Mucosa of gallbladder (tissue), 1 donor: ENCODE measurements at regions not wholly inside any gene's neighbourhood (a gene's known extent, or its start where the extent isn't known, plus 50 kb on each side); places are given as distances from the start of the nearest gene placed in this dataset.

Source experiments
- DNase-seq: peaks from one replicate; pipeline ENCODE4 v3.0.0-alpha.2; 2020; ENCODE audit warnings: low spot score
- donor health status: DM: no; HTN: no; CAD: no.

- DNase-seq, result no peak
Observed at GRCh38 chr5:133854554-133854953, 113.9 kb downstream of the C5orf15 start.

DNA sequence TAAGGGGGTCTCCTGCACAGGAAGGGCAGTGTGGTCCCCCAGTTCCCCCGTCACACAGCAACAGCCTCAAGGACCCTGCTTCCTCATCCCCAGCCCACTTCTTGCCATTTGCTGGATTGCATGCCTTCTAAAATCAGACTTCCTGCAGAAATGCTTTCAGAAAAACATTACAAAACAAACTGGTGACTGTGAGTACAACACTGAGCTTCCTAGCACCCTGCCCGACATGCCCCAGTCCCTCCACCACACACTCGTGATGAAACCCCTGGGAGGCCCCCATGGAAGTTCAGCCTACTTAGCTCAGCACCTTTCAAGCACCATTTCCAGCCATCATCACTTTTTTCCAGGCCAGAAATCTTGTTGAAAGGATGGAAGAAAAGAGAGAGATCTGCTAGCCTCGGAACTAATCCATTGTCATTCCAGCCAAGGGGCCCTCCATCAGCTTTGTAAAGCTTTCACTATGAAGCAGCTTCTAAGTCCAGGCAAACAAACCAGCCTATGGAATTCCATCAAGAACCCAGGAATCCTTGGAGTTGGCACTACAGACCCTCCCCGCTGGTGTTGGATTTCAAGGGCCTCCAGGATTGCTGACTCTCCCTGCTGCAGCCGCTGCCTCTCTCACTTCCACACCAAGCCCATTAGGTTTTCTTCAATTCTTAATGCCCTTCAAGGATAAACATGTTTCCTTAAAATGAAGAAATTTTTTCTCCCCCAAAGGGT, 114.6 kb downstream of the C5orf15 start:
- no peak for DNase-seq

DNA sequence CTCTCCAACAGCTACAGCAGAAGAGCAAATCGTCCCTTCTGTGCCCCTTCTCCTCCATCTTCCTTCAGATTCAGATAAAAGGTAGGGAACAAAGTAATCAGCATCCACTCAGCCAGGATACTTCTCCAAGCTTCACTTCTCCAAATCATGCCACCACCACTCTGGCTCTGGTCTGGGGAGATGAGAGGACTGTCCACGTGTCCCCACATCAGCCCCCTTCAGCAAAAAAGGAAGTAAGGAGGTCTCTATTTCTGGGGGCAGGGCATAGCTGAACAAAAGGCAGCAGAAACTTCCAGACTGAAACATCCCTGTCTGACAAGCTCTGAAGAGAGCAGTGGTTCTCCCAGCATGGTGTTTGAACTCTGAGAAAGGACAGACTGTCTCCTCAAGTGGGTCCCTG, 116.9 kb downstream of the C5orf15 start:
- DNase-seq, result no peak

- DNase-seq, result no peak
Observed at GRCh38 chr5:133850811-133851210, 117.6 kb downstream of the C5orf15 start.

DNA sequence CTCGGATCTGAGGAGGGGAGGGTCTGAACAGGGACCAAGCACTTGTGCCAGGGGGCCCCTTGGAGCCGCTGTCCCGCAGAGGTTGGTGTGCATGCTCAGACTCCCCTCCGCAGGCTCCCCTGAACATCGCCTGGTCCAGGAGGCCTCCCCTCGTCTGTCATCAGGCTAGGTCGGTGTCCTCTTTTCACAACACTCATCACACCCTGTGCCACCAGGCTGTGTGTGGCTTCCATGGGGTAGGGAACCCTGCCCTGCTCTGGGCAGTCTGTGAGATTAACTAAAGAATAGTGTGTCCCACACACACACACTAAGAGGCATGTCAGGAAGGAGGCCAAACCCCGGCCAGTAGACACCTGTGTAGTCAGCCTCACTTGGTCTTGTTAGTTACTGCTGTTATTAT, 119.3 kb downstream of the C5orf15 start:
- DNase-seq, result no peak

DNA sequence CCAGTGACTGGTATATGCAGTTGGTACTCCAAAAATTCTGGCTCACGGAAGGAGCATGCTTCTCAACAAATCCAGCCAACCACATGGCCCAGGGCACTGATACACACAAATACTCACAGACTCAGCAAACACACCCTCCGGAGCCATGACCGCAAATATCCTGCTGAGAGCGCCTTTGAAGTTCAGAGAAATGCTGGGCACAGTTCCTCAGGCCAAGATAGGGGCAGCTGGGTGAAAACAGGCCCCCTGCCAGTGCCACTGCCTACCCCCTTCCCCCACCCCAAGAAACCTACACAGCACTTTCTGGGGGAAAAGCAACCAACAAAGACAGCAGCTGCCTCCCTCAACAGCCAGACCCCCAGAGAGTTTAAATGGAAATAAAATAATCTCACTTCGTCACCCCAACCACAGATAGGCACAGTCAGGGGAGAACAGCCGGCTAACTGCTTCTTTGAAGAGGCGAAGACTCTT, 120.0 kb downstream of the C5orf15 start:
- DNase-seq, result no peak

GRCh38 chr5:133847886-133848285, 120.5 kb downstream of the C5orf15 start:
- no peak for DNase-seq

DNA sequence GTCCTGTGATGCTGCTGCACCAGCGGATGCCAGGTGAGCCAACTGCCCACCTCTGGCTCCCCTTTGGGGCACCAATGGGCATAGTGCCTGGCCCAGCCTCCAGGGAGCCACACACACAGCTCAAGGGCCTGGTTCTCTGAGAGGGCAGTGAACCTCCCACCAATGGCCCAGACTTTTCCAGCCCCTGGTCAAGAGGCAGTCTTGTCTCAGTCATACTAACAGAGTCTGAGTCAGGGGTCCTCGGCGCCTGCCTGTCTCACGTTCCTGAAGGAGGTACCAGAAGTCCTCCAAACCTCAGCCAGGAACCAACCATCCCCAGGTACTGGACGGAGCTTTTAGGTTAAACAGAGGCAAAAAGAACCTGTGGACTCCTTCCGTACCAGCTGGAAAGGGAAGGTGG, 121.1 kb downstream of the C5orf15 start:
- no peak for DNase-seq

DNA sequence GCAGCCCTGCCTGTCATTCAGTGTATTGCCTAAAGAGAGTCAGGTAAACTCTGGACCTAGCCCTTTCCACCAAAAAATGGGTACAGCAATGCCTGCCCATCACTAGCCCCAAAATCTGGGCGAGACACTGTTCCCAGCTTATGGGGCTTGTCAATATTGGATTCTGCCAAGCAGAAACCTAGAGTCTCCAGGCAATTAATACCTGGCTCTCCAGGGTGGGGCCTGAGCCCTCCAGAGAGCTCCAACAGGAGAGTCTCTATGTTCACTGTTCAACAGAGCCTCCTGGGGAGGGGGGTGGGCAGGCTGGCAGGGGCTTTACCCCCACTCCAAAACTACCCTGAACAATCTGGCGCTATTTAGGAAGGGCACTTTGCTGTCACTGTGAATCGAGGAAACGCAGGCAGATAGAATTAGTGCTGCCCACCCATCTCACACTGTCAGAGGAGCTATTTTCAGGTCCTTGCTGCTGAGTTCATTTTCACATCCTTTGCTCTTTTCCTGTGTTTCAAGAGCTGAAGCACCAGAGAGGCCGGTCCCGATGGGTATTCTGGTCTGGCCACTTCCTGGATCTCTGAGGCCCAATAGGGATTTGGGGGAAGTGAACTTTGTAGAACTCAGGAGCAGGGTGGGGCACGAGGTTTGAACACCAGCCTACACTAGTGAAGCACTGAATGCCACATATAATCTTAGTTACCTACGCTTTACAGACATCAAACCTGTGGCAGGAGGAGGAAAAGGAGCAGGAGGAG, 121.8 kb downstream of the C5orf15 start:
- DNase-seq, result no peak

DNA sequence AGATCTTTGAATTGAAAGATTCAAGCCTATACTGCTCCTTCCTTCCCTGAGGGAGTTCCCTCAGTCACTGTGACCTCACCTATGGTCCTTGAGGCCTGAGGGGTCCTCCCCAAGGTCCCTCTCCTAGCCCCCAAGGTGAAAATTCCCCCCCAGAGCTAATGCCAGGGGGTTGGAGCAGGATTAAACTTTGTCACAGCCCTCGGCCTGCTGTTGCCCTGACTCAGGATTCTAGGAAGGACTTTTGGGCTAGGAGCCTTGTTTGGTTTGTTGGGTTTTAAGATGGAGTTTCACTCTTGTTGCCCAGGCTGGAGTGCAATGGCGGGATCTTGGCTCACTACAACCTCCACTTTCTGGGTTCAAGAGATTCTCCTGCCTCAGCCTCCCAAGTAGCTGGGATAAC, 123.2 kb downstream of the C5orf15 start:
- DNase-seq, result no peak

- DNase-seq, result no peak
Observed at GRCh38 chr5:133844836-133845235, 123.6 kb downstream of the C5orf15 start.

DNA sequence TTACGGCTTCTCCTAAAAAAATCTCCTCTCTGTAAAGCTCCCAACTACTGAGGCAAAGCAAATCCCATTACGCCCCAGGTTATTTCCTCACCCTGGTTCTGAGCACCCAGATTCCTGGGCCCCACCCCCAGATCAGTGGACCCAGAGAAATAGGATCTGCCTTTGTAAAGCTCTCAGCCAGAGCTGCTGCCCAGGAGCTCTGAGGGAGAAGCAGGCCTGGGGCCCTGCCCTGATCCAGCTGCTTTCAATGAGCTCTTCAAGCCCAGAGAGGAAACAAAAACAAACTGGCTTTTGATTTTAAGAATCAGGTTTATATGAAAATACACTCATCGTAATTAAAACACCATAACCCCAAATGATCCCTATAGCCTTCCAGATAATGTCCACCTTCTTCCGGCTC, 124.5 kb downstream of the C5orf15 start:
- DNase-seq, result no peak

DNA sequence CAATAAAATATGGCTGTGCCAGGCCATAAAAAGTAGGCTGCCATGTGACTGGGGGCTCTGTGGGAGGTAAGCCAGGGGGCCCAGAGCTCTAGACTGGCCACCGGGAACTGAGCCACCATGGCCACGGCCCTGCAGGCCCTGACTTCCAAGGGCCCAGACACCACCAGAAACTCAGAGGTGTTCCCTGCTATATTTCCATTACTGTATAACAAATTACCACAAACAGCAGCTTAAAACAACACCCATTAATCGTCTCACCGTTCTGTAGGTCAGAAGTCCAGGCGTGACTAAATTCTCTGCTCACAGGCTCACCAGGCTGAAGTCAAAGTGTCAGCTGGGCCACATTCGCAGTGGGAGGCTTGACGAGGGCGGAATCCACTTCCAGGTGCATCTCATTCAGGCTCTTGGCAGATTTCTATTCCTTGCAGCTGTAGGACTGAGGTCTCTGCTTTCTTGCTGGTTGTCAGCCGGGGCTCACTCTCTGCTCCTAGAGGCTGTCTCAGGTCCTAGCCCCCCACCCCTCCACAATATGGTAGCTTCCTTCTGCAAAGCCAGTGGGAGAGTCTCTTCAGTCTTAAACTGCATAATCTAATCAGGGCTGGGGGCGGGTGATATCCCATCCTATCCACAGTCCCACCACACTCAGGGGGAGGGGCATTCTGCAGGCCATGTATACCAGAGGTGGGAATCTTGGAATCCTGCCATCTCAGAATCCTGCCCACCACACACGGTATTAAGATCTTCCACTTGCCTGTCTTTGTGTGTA, 125.4 kb downstream of the C5orf15 start:
- peak; percentile 70 for DNase-seq

GRCh38 chr5:133841831-133842750, 126.3 kb downstream of the C5orf15 start:
- DNase-seq, result no peak

- no peak for DNase-seq
Observed at GRCh38 chr5:133840168-133840567, 128.3 kb downstream of the C5orf15 start.

- DNase-seq, result no peak
Observed at GRCh38 chr5:133839721-133840120, 128.7 kb downstream of the C5orf15 start.

- no peak for DNase-seq
Observed at GRCh38 chr5:133839090-133839489, 129.3 kb downstream of the C5orf15 start.

GRCh38 chr5:133838286-133838685, 130.1 kb downstream of the C5orf15 start:
- DNase-seq, result no peak

DNA sequence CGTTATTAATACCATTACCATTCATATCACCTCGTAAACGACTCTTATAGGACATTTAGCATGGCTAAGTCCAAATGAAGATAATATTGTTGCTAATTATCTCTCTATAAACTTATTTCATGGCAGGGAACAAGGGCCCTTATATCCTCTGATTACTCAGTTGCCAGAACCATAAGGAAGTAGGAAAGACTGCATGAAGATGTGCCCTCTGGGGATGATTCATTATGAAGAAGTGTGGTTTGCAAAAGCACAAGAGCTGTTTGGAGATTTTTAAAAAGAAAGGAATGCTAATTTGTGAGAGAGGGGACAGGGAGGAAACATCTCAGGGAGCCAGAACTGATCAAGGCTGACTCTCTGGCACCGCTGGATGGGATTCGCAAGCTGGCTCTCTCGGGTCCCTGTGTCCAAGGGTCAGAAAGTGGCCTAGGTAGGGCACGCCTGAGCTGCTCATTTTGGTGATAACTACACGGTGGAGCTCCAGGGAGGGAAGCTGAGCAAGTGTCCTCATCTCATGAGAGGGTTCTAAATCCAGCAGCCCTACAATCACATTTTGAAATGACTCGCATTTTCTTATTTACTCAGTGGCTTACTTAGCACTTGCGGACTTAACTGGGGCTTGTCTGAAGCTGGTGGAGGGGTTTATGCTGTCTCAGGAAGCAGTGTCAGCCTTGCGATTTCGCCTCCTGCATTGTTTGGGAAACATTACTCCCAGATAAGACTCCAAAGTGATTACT, 136.8 kb downstream of the C5orf15 start:
- no peak for DNase-seq

DNA sequence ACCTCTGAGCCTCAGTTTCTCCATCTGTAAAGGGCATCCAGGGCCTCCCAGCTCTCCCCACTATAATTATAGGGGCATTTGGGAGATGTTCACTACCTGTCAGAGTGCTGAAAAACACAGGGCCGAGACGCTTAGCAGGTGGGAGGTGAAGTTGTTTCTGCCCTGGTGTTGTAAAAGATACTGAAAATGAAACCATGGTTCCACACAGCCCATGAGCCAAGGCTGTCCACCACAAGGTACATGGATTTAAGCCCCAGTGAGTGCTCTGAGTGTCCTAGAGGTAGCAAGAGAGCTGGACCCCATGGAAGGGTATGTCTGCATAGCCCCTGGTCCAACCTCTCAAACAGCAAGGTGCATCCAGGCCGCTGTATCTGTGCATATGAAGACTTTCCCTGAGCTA, 137.5 kb downstream of the C5orf15 start:
- no peak for DNase-seq

GRCh38 chr5:133830281-133830680, 138.1 kb downstream of the C5orf15 start:
- no peak for DNase-seq
